HG03439 (cell line): ENCODE measurements at regions not wholly inside any gene's neighbourhood (a gene's known extent, or its start where the extent isn't known, plus 50 kb on each side); places are given as distances from the start of the nearest gene placed in this dataset.
"Not testable (repeated sequence)": the region's sequence is repeated elsewhere in the genome, so short reads cannot be mapped to it uniquely, and the experiment has no call there.

ENCODE experiments used
- ATAC-seq: cut with Tn5 transposase; IDR thresholded peaks from one replicate; pipeline ENCODE4 v1.9.1; 2021; ENCODE audit warnings: mild to moderate bottlenecking, moderate library complexity; ENCODE audit not compliant: unreplicated experiment

GRCh38 chr12:83870921-83871599 lies 1041.5 kb downstream of the SLC6A15 start:
- ATAC-seq: not testable (repeated sequence)

GRCh38 chr12:83866477-83866876 lies 1046.1 kb downstream of the SLC6A15 start:
- ATAC-seq: no peak

- ATAC-seq: no peak
Measured at GRCh38 chr12:83865431-83865830, 1047.2 kb downstream of the SLC6A15 start.

- ATAC-seq: no peak
Measured at GRCh38 chr12:83864054-83864453, 1048.5 kb downstream of the SLC6A15 start.

GRCh38 chr12:83859021-83859420 lies 1053.6 kb downstream of the SLC6A15 start:
- no peak for ATAC-seq

GRCh38 chr12:83856803-83857202 lies 1055.8 kb downstream of the SLC6A15 start:
- ATAC-seq: no peak

DNA sequence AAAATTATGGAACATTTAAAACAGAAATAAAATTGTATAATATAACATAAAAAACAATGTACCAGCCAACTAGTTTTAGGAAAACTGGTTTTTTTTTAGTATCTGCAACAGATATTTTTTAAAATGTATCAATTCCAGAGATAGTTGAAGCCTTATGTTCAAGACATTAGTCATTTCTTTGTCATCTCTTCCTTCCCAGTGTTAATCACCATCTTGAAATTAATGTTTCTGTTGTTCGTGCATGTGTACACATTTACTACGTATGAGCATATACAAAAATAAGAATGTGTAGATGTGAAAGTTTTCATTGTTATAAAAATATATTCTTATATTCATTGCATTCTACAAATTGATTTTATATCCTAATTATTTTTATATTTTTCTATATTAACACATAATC lies 1062.1 kb downstream of the SLC6A15 start:
- ATAC-seq: no peak

DNA sequence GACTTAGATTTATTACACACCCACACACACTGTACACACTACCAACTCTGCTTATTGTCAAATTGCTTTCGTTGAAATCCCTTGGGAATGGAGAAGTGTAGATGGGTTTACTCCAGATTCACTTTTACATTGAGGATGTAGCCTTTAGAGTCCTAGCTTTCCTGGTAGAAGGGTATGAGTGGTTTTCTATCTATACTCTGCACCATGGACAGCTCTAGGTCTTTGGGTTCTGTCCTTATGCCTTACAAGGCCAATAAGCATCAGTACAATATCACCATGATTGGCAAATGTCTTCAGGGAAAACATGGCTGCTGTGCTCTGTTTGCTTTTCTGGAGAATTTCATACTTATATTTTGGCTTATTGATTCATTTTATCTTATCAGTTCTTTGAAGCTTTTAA lies 1063.9 kb downstream of the SLC6A15 start:
- no peak for ATAC-seq

- ATAC-seq: no peak
Measured at GRCh38 chr12:83843541-83843940, 1069.1 kb downstream of the SLC6A15 start.

GRCh38 chr12:83841620-83842019 lies 1071.0 kb downstream of the SLC6A15 start:
- no peak for ATAC-seq

GRCh38 chr12:83827860-83828259 lies 1084.7 kb downstream of the SLC6A15 start:
- ATAC-seq: no peak

GRCh38 chr12:83827193-83827592 lies 1085.4 kb downstream of the SLC6A15 start:
- ATAC-seq: no peak

DNA sequence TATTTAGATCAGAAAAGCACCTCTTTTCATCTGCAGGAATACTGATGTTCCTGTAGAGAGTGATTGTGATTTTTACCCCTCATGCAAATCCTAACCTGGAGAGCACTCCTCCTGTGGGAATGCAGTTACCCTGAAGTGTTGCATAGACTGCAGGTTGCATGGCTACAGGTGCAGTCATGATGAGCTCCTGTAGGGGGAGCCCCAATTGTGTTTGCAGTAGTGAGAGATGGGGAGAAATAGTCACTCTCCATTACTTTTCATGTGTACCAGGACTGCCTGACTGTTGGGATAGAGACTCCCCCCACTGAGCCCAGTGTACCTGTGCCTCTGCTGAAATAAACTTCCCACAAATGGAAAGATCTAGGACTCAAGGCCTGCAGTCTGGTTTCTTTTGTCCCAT lies 1086.5 kb downstream of the SLC6A15 start:
- peak; percentile 71 for ATAC-seq

DNA sequence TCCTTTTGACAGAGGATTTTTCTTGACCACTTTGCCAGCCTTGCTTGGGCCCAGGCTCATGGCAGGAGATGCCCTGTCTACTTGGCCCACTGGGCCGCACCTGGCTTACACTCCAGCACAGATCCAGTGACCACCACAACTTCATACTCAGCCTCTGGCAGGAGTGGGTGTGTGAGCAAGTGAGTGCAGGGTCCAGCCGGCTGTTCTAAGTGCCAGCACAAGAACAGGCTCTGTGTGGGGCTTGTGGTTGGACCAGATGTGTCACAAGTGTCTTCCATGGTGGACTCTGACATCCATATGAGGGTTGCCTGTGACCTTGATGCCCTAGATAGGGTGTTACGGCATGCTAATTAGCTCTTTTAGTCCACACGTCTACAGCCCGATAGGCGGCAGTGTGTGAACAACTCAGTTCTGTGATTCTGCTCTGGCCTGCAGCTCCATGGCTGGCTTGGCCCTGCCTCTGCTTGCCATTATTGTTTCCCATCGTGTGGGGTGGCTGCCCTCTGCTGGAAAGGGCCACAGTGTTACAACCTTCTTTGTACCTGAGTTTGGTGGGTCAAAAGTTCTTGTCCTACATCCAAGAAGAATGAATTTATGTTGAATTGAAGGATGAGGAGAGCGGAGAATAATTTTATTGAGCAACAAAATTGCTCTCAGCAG lies 1089.1 kb downstream of the SLC6A15 start:
- peak; percentile 77 for ATAC-seq

- no peak for ATAC-seq
Measured at GRCh38 chr12:83821967-83822366, 1090.6 kb downstream of the SLC6A15 start.

DNA sequence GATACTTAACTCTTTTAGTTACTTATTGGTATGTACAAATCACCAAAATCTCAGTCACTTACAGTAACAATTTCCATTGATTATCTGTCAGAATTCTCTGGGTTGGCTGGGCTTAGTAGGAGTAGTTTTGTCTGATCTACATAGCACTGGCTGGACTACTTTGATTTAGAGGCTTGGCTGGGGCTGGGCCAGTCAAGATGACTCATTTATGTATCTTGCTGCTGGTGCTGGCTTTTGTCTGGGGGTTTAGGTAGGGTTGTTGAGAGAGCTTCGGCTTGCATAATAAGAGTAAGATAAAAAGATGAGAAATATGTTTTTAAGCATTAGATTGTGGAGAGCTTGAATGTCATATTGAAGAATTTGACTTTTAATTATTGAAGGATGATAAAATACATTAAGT lies 1093.7 kb downstream of the SLC6A15 start:
- no peak for ATAC-seq

GRCh38 chr12:83817730-83818129 lies 1094.9 kb downstream of the SLC6A15 start:
- ATAC-seq: no peak

DNA sequence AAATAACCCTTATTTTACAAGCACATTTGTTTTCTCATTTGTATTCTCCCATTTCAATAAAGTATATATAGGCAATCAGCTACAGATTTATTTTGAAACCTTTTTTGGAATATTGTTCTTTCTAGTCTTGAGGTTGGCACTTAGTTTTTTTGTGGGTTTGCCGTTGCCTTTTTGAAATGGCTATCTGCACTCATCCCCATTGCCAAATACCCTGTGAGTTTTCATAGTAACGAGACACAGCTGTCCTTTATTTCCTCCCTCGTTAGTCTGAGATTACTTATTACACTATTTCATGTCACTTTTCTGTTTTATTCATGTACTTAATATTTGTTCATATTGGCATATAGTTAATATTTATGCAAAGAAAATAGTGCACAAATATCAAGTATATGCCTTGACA lies 1104.0 kb downstream of the SLC6A15 start:
- ATAC-seq: no peak

DNA sequence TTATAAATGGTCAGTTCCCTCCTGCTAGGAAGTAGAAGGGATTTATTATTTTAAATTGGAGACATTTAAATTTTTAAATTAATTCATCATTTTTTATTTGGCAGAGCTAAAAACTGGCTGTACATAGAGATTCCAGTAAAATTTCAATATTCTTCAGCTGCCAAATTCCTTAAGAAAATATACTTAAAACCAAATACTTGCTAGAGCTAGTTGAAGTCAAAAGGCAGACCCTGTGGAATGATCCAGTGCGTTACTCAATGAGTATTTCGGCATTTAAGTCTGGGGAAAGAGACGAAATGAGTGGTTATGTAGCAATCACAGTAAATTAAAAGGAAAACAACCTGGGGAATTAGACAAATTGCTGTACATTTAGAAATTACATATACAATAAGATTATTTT lies 1104.7 kb downstream of the SLC6A15 start:
- ATAC-seq: no peak

- ATAC-seq: no peak
Measured at GRCh38 chr12:83805873-83806272, 1106.7 kb downstream of the SLC6A15 start.

DNA sequence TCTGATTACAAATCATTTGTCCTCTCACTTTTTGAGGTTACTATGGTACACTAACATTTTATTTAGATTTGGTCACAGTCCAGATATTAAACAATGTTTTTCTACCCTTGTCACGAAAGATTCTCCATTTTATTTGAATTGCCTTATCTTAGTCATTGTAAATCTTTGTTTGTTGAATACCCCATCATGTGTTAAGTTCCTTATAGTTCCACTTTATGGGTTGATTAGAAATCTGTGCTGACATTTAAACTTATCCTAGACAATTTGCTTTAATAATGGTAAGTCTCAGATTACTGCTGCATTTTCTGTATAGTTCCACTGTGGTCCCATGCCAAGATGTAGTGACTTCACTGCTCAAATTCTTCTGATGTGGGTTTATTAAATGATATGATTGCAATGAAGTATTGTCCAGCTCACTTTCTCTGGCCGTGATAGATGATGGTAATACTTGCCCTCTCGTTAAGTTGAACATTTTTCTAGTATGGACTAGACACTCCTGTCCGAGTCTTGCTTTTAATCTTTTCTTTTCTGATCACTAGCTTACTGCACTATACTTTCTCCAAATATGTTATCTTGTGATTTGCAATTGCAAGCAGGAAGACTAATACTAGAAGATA lies 1107.3 kb downstream of the SLC6A15 start:
- no peak for ATAC-seq

DNA sequence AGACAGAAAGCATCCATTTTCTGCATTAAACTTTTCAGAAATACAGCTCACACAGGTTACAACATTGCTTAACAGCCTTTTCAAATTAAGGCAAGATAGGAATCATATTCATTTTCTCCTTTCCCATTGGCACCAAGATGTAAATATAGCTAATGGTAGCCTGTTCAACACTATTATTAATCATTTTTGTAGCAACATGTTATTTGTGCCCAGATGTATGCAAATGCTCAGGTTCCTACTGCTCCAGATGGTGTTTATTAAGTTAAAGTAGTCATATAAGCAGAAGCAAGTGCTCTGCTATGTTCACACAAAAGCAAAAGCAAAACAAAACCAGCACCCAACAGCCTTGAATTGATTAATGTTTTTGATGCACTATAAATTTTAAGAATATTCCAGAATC lies 1110.6 kb downstream of the SLC6A15 start:
- no peak for ATAC-seq
